UCSD-AML1 (cell line): ENCODE measurements at regions not wholly inside any gene's neighbourhood (a gene's known extent, or its start where the extent isn't known, plus 50 kb on each side); places are given as distances from the start of the nearest gene placed in this dataset.
A peak's percentile ranks its signal among the peaks of the same experiment; 100 is the strongest.

Experiments
- DNase-seq: peaks from one replicate; lab custom pipeline; 2025; ENCODE audit not compliant: unreplicated experiment; lab: John Stamatoyannopoulos, UW

- DNase-seq, result no peak
Measured at GRCh38 chr6:146865756-146866379, 267.1 kb downstream of the ADGB start.

GRCh38 chr6:146866731-146867414, 268.1 kb downstream of the ADGB start:
- DNase-seq, result no peak

- no peak for DNase-seq
Measured at GRCh38 chr6:146868671-146869209, 270.0 kb downstream of the ADGB start.

DNA sequence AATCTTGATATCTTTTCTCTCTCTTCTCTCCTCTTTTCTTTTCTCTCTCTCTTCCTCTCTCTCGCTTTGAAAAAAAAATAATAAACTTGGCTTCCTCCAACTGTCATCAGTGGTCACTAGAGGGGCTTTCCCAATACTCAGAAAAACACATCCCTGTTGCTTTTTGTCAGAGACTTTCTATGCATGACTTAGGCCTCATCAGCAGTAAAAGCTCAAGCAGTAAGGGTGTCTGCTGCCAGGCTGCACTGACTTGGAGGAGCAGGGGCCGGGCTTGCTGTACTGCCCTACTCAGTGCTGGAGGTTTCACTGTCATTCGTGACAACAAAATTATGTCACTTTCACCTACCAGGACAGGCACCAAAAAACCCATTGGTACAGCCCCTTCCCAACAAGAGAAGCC, 272.0 kb downstream of the ADGB start:
- DNase-seq, result no peak

DNA sequence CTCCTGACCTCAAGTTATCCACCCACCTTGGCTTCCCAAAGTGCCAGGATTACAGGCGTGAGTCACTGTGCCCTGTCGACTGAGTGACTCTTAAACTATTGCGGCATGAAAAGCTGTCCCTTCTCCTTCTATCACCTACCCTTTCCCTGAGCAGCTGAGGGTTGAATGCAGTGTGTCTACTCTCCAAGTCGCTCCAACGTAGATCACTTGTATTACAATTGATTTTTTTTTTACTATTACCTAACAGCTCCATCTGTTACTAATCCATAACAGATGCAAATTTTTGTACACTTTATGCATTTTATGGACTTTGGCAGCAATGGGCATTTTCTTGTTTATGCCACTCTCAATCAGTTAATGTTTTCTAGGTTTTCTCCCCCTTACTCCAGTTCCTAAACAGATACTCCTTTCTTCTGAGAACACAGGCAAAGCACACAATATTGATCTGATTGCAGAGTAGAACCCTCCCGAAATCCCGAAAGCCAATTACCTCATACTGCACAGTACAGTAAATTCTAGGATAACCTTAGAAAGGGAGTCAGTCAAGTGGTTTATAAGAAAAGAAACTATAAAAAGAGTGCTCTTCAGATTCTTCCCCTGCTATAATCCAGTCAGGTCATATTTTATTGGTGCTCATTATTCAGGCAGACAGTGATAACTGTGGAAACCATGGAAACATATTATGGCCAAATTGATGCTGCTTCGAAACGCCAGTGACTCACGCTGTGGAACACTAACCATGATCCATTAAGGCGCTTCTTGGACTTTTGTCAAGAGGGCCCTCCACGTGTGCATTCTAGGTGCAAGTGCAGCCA, 273.0 kb downstream of the ADGB start:
- no peak for DNase-seq

- no peak for DNase-seq
Measured at GRCh38 chr6:146872426-146872785, 273.6 kb downstream of the ADGB start.

DNA sequence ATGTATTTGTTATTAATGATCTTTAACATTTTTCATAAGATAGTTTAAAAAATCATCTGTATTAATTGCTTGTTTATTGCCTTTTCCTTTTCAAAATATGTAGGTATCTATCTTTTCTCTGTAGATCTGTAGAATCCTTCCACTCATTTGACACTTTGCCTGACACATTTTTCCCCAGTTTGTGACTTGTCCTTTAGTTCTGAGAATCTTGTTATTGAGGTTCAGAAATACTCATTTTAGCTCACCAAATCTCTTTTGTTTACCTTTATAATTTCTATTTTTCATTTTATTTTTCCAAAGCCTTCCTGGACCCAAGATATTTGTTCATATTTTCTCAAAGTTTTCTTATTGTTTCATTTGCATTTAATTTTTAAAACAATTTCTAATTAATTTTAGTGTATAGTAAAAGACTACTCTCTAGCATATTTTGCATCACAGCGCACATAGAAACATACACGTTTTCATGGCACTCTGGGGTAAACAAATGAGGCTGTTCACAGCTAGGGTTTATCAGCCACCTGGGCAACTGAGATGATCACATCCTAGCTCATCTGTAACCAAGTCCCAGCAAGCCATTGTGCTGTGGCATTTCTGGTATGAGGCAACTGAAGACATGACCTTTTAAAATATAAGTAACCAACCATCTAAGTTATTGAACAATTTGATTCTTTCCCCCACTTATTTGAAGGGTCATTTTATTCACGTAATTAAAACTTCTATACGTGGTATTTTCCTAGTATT, 275.7 kb downstream of the ADGB start:
- DNase-seq, result no peak

DNA sequence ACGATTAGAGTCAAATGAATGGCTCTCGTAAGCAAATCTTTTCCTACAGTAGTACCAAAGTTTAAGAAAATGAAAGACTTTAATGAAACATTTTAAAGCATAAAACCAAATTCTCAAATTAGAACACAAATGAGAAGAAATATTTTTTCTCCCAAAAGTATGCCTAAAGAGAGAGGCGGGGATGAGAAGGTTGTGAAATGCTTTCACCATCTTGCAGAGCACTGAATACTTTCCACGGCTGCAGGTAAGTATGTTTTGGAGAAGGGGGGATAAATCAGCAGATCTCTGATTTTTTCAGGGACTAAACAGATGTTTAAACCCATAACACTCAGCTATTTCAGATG, 277.1 kb downstream of the ADGB start:
- no peak for DNase-seq

- peak; percentile 73 for DNase-seq
Measured at GRCh38 chr6:146876271-146877151, 277.7 kb downstream of the ADGB start.

DNA sequence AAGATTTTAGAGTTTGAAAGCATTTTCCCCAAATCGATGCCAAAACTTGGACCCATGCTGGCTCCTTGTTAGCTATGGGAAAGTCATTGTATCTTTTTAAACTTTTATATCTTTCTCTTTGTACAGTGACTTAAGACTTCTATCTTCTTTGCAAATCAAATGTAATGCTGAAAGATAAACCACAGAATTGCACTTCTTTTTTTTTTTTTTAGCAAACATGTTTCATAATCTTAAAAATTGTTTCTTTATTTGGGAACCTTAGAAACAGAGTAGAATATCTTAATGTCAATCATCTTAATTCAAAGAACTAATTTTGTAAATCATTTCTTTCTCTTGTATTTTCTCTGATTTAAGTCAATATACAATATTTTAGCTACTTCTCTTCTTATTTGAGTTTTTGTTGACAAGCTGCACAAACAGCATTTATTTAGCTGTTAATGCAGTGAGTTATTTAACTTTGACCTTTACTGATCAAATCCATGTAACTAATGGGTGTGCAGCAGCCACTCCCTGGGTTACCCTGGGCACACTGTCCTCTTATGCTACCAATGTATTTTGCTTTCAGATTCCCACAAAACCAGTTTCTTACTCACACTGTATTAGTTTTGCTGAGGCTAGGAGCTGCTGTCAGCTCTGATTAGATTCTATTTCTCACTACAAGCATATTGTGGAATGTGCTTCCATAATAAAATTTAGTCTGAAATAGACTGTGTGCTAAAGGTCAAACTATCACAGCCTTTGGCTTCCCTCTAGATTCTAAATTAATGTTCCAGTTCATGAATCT, 279.6 kb downstream of the ADGB start:
- no peak for DNase-seq

GRCh38 chr6:146878952-146879340, 280.2 kb downstream of the ADGB start:
- DNase-seq, result no peak

DNA sequence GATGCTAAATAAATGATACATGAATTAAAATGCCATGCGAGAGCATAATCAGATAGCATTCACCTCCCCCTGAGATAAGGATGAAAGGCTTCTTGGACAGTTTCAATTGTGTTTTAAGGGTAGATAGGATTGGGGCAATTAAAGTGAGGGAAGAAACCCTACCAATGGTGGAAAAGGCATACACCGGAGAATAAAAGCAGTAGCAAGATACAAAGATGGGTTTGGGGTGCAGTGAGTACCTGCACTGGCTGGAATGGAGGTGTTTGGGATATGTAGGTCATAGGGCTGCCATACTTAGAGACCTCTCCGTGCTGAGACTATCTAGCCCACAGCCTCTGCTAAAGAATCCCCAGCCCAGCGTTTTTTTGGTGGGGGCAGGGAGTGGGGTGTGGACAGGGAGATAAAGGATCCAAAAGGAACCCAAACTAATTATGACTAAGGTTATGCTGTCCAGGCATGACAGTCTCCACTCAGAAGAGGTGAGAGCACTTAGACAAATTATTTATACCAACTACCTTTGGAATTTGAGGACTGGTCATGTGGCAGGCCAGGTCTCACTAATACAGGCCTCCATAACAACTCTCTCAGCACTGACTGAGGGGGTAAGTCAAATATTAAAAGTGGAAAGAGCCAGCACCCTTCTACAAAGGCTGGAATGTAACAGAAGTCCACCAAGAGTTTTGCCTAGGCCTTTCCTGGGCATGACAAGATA, 280.8 kb downstream of the ADGB start:
- no peak for DNase-seq

- peak; percentile 45 for DNase-seq
Measured at GRCh38 chr6:146881228-146882181, 282.7 kb downstream of the ADGB start.

DNA sequence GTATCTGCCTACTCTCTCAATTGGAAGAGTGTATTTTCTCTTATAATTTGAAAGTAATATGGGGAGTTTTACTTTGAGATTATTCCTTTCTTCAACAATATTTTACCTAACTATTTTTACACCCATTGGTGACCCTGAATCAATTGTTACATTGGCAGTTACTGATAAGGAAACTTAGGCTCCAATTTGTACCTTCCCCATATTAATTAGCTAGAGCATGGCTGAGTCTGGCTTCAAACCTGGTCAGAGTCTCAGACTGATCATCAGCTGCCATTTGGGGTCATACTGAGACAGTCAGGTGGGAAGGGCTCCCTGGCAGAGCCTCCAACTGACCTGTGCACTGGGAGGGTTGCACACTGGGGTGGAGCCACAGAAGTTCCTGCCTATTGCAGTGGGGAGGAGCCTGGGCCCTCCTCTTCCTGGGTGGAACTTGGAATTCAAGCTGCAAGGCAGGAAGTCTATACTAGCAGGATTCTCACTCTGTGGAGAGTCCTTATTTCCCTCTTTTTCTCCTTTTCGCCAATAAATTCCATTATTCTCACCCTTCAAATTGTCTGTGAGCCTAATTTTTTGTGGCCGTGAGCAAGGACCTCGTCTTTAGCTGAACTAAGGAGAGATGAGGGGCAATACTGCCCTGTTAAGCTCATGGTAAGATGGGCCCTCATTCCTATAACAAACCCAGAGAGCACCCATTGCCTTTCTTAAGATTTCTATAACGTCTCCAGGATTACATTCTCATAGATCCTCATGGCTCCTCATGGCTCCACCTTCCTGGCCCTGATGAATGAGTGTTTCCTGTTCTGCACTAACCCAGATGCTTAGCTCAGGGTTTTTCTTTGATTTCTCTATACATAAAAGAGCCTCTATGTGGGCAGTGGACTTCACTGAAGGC, 285.1 kb downstream of the ADGB start:
- DNase-seq, result peak; percentile 45

- no peak for DNase-seq
Measured at GRCh38 chr6:146884728-146885127, 286.0 kb downstream of the ADGB start.

GRCh38 chr6:146885708-146886457, 287.1 kb downstream of the ADGB start:
- no peak for DNase-seq
